HG03575 (cell line): ENCODE measurements at regions not wholly inside any gene's neighbourhood (a gene's known extent, or its start where the extent isn't known, plus 50 kb on each side); places are given as distances from the start of the nearest gene placed in this dataset.
"Not testable (repeated sequence)": the region's sequence is repeated elsewhere in the genome, so short reads cannot be mapped to it uniquely, and the experiment has no call there.

Experiments used
- ATAC-seq: cut with Tn5 transposase; IDR thresholded peaks from one replicate; pipeline ENCODE4 v1.9.1; 2021; ENCODE audit not compliant: unreplicated experiment, insufficient number of reproducible peaks, low FRiP score; ENCODE audit errors: extremely low read depth

- no peak for ATAC-seq
Measured at GRCh38 chr13:78913656-78914055, 254.7 kb upstream of the OBI1 start.

GRCh38 chr13:78910147-78910546, 251.2 kb upstream of the OBI1 start:
- ATAC-seq, result no peak

- no peak for ATAC-seq
Measured at GRCh38 chr13:78909276-78909675, 250.3 kb upstream of the OBI1 start.

GRCh38 chr13:78907006-78907405, 248.1 kb upstream of the OBI1 start:
- no peak for ATAC-seq

- ATAC-seq, result no peak
Measured at GRCh38 chr13:78897200-78897599, 238.2 kb upstream of the OBI1 start.

GRCh38 chr13:78884571-78884970, 225.6 kb upstream of the OBI1 start:
- ATAC-seq, result no peak

- no peak for ATAC-seq
Measured at GRCh38 chr13:78881751-78882150, 222.8 kb upstream of the OBI1 start.

GRCh38 chr13:78881054-78881453, 222.1 kb upstream of the OBI1 start:
- ATAC-seq, result no peak

- no peak for ATAC-seq
Measured at GRCh38 chr13:78876915-78877549, 218.1 kb upstream of the OBI1 start.

- ATAC-seq, result no peak
Measured at GRCh38 chr13:78875792-78876580, 217.0 kb upstream of the OBI1 start.

GRCh38 chr13:78868991-78869390, 210.0 kb upstream of the OBI1 start:
- no peak for ATAC-seq

- no peak for ATAC-seq
Measured at GRCh38 chr13:78867655-78868054, 208.7 kb upstream of the OBI1 start.

- ATAC-seq, result not testable (repeated sequence)
Measured at GRCh38 chr13:78866076-78866475, 207.1 kb upstream of the OBI1 start.

GRCh38 chr13:78862446-78862845, 203.5 kb upstream of the OBI1 start:
- no peak for ATAC-seq

GRCh38 chr13:78852709-78853108, 193.8 kb upstream of the OBI1 start:
- no peak for ATAC-seq

GRCh38 chr13:78845656-78846365, 186.9 kb upstream of the OBI1 start:
- no peak for ATAC-seq

GRCh38 chr13:78844106-78844505, 185.2 kb upstream of the OBI1 start:
- ATAC-seq, result no peak

- no peak for ATAC-seq
Measured at GRCh38 chr13:78841358-78841963, 182.5 kb upstream of the OBI1 start.

- ATAC-seq, result no peak
Measured at GRCh38 chr13:78836238-78836784, 177.4 kb upstream of the OBI1 start.
